Progenitor cell of endocrine pancreas (in vitro differentiated cells): ENCODE measurements at regions not wholly inside any gene's neighbourhood (a gene's known extent, or its start where the extent isn't known, plus 50 kb on each side); places are given as distances from the start of the nearest gene placed in this dataset.

Source experiments
- DNase-seq: peaks from one replicate; pipeline ENCODE4 v3.0.0; 2021; ENCODE audit warnings: low spot score; ENCODE audit not compliant: unreplicated experiment
- H3K27ac Mint-ChIP-seq: 2 replicates; pipeline ENCODE4 v1.8.0; 2021; ENCODE audit warnings: mild to moderate bottlenecking, moderate library complexity, mixed read lengths
- H3K27me3 Mint-ChIP-seq: 2 replicates; pipeline ENCODE4 v1.8.0; 2021; ENCODE audit warnings: mixed read lengths
- H3K36me3 Mint-ChIP-seq: 2 replicates; pipeline ENCODE4 v1.8.0; 2022; ENCODE audit warnings: mixed read lengths; ENCODE audit not compliant: insufficient read depth
- H3K4me1 Mint-ChIP-seq: 2 replicates; pipeline ENCODE4 v1.8.0; 2021; ENCODE audit warnings: low read depth, mixed read lengths
- H3K4me3 Mint-ChIP-seq: 2 replicates; pipeline ENCODE4 v1.8.0; 2021; ENCODE audit warnings: low read depth, mild to moderate bottlenecking, moderate library complexity, mixed read lengths
- H3K9me3 Mint-ChIP-seq: 2 replicates; pipeline ENCODE4 v1.8.0; 2021; ENCODE audit warnings: low read depth, mixed read lengths
- TF ChIP-seq, protein P1 (sequence below): fragments of 200-600 bp; sonication (generic); IDR thresholded peaks from one replicate; pipeline ENCODE4 v1.5.0; 2021; ENCODE audit warnings: antibody characterized with exemption, mild to moderate bottlenecking; ENCODE audit not compliant: unreplicated experiment

DNA sequence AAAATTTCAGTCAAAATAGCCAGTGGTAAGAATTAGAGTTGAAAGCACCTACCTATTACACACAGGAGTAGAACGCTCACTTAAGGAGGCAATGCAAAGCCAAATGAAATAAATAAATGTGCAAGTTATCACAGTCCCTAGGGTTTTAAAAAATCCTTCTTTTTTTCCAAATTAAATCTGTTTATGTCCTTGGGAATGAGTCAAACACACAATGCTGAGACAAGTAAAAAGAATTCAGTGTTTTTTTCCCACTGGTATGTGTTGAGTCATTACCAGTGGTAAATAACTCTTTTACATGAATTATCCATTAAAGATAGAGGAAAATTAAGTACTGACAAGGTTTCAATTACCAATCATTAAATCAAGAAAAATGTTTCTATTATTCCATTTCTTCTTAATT is 438.6 kb downstream of the TNS3 start:
- peaks cover 3% of the 10 kb centered on the region for H3K9me3 Mint-ChIP-seq
- no peak overlapping the region for H3K27ac Mint-ChIP-seq
- H3K36me3 Mint-ChIP-seq = no peaks in the 10 kb centered on the region
- H3K4me3 Mint-ChIP-seq = no peak overlapping the region
- H3K4me1 Mint-ChIP-seq = peaks cover under 1% of the 10 kb centered on the region
- no peak for DNase-seq
- TF ChIP-seq, protein P1, sequence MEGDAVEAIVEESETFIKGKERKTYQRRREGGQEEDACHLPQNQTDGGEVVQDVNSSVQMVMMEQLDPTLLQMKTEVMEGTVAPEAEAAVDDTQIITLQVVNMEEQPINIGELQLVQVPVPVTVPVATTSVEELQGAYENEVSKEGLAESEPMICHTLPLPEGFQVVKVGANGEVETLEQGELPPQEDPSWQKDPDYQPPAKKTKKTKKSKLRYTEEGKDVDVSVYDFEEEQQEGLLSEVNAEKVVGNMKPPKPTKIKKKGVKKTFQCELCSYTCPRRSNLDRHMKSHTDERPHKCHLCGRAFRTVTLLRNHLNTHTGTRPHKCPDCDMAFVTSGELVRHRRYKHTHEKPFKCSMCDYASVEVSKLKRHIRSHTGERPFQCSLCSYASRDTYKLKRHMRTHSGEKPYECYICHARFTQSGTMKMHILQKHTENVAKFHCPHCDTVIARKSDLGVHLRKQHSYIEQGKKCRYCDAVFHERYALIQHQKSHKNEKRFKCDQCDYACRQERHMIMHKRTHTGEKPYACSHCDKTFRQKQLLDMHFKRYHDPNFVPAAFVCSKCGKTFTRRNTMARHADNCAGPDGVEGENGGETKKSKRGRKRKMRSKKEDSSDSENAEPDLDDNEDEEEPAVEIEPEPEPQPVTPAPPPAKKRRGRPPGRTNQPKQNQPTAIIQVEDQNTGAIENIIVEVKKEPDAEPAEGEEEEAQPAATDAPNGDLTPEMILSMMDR = no peak
- H3K27me3 Mint-ChIP-seq = peaks cover 67% of the 10 kb centered on the region

DNA sequence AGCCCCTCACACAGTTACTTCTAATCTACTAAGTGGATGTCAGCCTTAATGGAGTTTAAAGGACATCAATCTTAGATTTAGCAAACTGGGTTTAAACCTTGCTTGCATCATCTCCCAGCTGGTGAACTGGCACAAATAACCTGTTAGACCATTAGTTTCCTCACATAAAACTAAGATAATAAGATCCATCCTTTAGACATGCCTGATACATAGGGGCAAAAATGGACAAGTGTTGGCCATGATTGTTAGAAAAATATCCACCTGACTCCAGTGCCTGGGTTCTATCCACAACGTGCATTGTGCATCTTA is 439.1 kb downstream of the TNS3 start:
- H3K4me3 Mint-ChIP-seq = no peak overlapping the region
- H3K9me3 Mint-ChIP-seq = peaks cover 3% of the 10 kb centered on the region
- H3K27ac Mint-ChIP-seq = no peak overlapping the region
- H3K27me3 Mint-ChIP-seq = peaks cover 67% of the 10 kb centered on the region
- no peaks in the 10 kb centered on the region for H3K4me1 Mint-ChIP-seq
- no peaks in the 10 kb centered on the region for H3K36me3 Mint-ChIP-seq
- TF ChIP-seq, protein P1 = no peak
- no peak for DNase-seq

DNA sequence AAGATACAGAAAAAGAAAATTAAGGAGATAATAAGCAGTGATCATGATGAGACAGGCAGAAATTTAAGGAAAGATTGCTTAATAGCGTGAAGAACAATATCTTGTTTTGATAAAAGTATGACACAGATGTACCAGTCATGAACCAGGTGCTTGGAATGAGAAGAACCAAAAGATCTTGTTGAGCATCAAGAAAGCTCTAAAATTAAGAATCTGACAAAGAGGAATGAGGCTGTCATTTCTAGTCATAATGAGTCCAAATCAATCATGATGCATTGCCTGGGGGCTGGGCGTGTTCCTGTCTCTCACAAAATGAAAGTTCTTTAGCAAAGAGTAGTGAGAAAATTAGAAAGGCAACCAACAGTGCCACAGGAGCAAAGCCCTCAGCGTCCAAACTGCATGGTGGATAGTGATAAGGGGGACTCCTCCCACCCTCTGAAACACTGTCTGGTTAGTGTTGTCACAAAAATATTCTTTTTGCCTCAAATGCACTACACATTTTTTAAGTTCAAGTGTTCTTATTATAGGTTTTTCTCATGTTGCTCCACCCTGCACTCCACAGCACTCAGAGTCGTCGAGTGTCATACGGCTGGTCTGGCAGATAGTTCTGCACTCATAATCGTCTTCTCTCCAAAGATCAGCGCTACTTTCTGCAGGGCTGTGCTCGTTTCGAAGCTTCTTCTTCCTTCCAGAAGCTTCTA is 439.6 kb downstream of the TNS3 start:
- Mint-ChIP-seq H3K36me3 (no peaks in the 10 kb centered on the region), H3K4me1 (no peaks in the 10 kb centered on the region)

DNA sequence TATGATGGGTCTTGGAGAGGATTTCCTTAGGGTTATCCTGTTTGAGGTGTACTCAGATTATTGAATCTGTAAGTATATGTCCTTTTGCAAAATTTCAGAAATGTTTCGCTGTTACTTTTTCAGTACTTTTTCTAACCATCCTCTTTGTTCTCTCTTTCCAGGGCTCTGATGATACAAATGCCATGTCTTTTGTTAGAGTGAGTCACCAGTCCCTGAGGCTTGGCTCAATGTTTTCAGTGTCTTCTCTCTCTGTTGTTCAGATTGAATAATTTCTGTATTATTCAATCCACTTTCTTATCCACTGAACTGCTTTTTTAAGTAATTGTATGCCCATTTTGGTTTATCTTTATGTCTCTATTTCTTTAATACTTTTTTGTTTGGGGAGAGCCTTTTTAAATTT is 449.4 kb downstream of the TNS3 start:
- Mint-ChIP-seq H3K4me3 (no peak overlapping the region), H3K27me3 (peaks cover 13% of the 10 kb centered on the region), H3K27ac (no peak overlapping the region), H3K9me3 (no peaks in the 10 kb centered on the region), H3K4me1 (peaks cover 1% of the 10 kb centered on the region), H3K36me3 (no peaks in the 10 kb centered on the region)
- no peak for DNase-seq
- TF ChIP-seq, protein P1 = no peak

More for the DNA sequence above, 439.6 kb downstream of the TNS3 start:
- Mint-ChIP-seq H3K27ac (no peak overlapping the region), H3K4me3 (no peak overlapping the region), H3K27me3 (peaks cover 67% of the 10 kb centered on the region), H3K9me3 (peaks cover 3% of the 10 kb centered on the region)
- DNase-seq = no peak
- TF ChIP-seq, protein P1 = no peak

DNA sequence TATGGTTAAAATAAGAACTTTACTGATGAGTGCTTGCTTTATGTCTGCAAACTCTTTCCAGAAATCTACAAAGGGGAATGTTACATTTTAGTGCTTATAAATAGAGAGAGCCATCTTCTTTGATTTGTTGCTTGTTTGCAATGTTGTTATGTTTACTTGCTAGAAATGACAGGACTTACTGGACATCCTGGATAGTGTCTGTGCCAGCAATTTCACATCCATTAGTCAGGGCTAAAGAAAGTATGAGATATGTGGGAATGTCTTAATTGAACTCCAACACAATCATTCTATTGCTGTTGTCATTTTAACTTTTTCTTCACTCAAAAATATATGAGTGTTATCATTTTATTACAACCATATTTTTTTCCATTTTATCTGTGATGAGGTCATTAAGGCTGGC is 453.2 kb downstream of the TNS3 start:
- no peaks in the 10 kb centered on the region for H3K36me3 Mint-ChIP-seq
- no peak overlapping the region for H3K27ac Mint-ChIP-seq
- TF ChIP-seq, protein P1 = no peak
- H3K4me1 Mint-ChIP-seq = no peaks in the 10 kb centered on the region
- no peak for DNase-seq
- peaks cover 28% of the 10 kb centered on the region for H3K27me3 Mint-ChIP-seq
- no peaks in the 10 kb centered on the region for H3K9me3 Mint-ChIP-seq
- H3K4me3 Mint-ChIP-seq = no peak overlapping the region
